ENCODE measurements at regions not wholly inside any gene's neighbourhood (a gene's known extent, or its start where the extent isn't known, plus 50 kb on each side); places are given as distances from the start of the nearest gene placed in this dataset.

DNA sequence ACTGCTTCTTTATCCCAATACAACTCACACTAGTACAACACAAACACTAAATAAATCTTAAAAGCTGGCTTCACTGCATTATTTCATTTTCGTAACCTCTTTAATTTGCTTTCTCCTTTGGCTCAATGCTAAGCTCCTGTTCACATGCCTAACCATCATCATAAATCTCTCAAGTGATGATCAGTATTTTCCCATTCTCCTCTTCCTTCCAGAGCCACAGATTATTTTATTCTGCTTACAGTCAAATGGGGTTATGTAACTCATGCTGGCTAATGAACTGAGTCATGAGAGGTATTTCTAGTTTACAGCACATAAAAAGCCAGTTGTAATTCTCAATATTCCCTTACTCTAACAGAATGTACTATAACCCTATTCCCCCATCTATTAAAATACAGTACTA is 350.4 kb upstream of the ZC3H15 start (continued):
- TF ChIP-seq NR2C1 (IDR thresholded peaks at IDR 0.05) = no peak
- TF ChIP-seq NR2C1 (tag; IDR thresholded peaks at IDR 0.05) = no peak
- TF ChIP-seq, protein P1, sequence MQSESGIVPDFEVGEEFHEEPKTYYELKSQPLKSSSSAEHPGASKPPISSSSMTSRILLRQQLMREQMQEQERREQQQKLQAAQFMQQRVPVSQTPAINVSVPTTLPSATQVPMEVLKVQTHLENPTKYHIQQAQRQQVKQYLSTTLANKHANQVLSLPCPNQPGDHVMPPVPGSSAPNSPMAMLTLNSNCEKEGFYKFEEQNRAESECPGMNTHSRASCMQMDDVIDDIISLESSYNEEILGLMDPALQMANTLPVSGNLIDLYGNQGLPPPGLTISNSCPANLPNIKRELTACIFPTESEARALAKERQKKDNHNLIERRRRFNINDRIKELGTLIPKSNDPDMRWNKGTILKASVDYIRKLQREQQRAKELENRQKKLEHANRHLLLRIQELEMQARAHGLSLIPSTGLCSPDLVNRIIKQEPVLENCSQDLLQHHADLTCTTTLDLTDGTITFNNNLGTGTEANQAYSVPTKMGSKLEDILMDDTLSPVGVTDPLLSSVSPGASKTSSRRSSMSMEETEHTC (IDR thresholded peaks at IDR 0.05) = no peak
- TF ChIP-seq, protein P2, sequence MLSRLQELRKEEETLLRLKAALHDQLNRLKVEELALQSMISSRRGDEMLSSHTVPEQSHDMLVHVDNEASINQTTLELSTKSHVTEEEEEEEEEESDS (CRISPR knock-in tag; IDR thresholded peaks at IDR 0.05) = no peak
- TF ChIP-seq, protein P3, sequence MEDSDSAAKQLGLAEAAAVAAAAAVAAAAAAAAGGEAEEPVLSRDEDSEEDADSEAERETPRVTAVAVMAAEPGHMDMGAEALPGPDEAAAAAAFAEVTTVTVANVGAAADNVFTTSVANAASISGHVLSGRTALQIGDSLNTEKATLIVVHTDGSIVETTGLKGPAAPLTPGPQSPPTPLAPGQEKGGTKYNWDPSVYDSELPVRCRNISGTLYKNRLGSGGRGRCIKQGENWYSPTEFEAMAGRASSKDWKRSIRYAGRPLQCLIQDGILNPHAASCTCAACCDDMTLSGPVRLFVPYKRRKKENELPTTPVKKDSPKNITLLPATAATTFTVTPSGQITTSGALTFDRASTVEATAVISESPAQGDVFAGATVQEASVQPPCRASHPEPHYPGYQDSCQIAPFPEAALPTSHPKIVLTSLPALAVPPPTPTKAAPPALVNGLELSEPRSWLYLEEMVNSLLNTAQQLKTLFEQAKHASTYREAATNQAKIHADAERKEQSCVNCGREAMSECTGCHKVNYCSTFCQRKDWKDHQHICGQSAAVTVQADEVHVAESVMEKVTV (CRISPR knock-in tag; IDR thresholded peaks at IDR 0.05) = no peak
- no peak for TF ChIP-seq RAD51 (IDR thresholded peaks at IDR 0.05; ENCODE audit: borderline replicate concordance, low read depth)
- TF ChIP-seq, protein P4, sequence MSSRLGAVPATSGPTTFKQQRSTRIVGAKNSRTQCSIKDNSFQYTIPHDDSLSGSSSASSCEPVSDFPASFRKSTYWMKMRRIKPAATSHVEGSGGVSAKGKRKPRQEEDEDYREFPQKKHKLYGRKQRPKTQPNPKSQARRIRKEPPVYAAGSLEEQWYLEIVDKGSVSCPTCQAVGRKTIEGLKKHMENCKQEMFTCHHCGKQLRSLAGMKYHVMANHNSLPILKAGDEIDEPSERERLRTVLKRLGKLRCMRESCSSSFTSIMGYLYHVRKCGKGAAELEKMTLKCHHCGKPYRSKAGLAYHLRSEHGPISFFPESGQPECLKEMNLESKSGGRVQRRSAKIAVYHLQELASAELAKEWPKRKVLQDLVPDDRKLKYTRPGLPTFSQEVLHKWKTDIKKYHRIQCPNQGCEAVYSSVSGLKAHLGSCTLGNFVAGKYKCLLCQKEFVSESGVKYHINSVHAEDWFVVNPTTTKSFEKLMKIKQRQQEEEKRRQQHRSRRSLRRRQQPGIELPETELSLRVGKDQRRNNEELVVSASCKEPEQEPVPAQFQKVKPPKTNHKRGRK (tag; IDR thresholded peaks at IDR 0.05) = no peak
- TF ChIP-seq, protein P5, sequence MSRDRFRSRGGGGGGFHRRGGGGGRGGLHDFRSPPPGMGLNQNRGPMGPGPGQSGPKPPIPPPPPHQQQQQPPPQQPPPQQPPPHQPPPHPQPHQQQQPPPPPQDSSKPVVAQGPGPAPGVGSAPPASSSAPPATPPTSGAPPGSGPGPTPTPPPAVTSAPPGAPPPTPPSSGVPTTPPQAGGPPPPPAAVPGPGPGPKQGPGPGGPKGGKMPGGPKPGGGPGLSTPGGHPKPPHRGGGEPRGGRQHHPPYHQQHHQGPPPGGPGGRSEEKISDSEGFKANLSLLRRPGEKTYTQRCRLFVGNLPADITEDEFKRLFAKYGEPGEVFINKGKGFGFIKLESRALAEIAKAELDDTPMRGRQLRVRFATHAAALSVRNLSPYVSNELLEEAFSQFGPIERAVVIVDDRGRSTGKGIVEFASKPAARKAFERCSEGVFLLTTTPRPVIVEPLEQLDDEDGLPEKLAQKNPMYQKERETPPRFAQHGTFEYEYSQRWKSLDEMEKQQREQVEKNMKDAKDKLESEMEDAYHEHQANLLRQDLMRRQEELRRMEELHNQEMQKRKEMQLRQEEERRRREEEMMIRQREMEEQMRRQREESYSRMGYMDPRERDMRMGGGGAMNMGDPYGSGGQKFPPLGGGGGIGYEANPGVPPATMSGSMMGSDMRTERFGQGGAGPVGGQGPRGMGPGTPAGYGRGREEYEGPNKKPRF (IDR thresholded peaks at IDR 0.05; ENCODE audit: low read depth, low read length) = no peak
